ENCODE measurements at regions not wholly inside any gene's neighbourhood (a gene's known extent, or its start where the extent isn't known, plus 50 kb on each side); places are given as distances from the start of the nearest gene placed in this dataset.

GRCh38 chr5:162497455-162497854 lies 429.9 kb downstream of the GABRG2 start:
- intact Hi-C loops (cut with DNase I), result no loop called here
- Histone ChIP-seq H3K27ac (replicated peaks in 1 of 4) (no peak overlapping the region), H3K9me3 (no peaks in the 10 kb centered on the region), H3K4me3 (no peak overlapping the region), H3K27me3 (no peaks in the 10 kb centered on the region), H3K36me3 (no peaks in the 10 kb centered on the region), H3K4me1 (no peaks in the 10 kb centered on the region)
- TF ChIP-seq POLR2A (IDR thresholded peaks at IDR 0.05; ENCODE audit: low read depth) (no peak), CTCF (IDR thresholded peaks at IDR 0.05) (no peak), POLR2AphosphoS5 (IDR thresholded peaks at IDR 0.05) (no peak), EP300 (IDR thresholded peaks at IDR 0.05) (no peak)
- DNase-seq (ENCODE audit: extremely low spot score), result no peak
- WGBS, result 82% methylated on average over 3 of the region's 3 CpGs

GRCh38 chr5:162502780-162503179 lies 435.2 kb downstream of the GABRG2 start:
- no peaks in the 10 kb centered on the region for H3K27me3 ChIP-seq
- no peaks in the 10 kb centered on the region for H3K9me3 ChIP-seq
- no peaks in the 10 kb centered on the region for H3K4me1 ChIP-seq
- H3K36me3 ChIP-seq, result no peaks in the 10 kb centered on the region
- intact Hi-C loops (cut with DNase I), result no loop called here
- DNase-seq (ENCODE audit: extremely low spot score), result no peak
- WGBS, result 56% methylated on average over 3 of the region's 3 CpGs
- no peak for TF ChIP-seq POLR2AphosphoS5 (IDR thresholded peaks at IDR 0.05)
- H3K4me3 ChIP-seq, result no peak overlapping the region
- H3K27ac ChIP-seq (replicated peaks in 1 of 4), result no peak overlapping the region

DNA sequence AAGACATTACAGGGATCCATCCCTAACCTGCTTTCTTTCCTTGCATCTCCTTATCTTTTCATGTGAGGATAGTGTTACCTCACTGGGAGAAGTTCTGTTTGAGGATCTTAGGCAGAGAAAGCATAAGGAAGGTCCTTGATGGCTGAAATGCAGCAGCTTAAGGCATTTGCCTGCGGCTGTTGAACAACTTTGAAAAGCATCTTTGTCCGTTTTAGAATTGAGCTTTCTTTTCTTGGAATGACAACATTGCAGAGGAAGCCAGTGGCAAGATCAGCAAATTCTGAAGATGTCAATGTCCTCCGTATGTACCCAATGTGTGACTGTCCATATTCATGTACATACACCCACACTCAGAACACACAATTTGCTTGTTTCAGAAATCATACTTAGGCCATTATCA lies 436.2 kb downstream of the GABRG2 start:
- intact Hi-C loops (cut with DNase I), result no loop called here
- TF ChIP-seq CTCF (IDR thresholded peaks at IDR 0.05), result no peak
- TF ChIP-seq POLR2AphosphoS5 (IDR thresholded peaks at IDR 0.05), result no peak
- TF ChIP-seq EP300 (IDR thresholded peaks at IDR 0.05), result no peak
- TF ChIP-seq POLR2A (IDR thresholded peaks at IDR 0.05; ENCODE audit: low read depth), result no peak
- Histone ChIP-seq H3K4me3 (no peak overlapping the region), H3K36me3 (no peaks in the 10 kb centered on the region), H3K27me3 (no peaks in the 10 kb centered on the region), H3K27ac (replicated peaks in 1 of 4) (no peak overlapping the region), H3K4me1 (no peaks in the 10 kb centered on the region), H3K9me3 (no peaks in the 10 kb centered on the region)
- WGBS, result 78% methylated on average over 3 of the region's 3 CpGs
- DNase-seq (ENCODE audit: extremely low spot score), result no peak

DNA sequence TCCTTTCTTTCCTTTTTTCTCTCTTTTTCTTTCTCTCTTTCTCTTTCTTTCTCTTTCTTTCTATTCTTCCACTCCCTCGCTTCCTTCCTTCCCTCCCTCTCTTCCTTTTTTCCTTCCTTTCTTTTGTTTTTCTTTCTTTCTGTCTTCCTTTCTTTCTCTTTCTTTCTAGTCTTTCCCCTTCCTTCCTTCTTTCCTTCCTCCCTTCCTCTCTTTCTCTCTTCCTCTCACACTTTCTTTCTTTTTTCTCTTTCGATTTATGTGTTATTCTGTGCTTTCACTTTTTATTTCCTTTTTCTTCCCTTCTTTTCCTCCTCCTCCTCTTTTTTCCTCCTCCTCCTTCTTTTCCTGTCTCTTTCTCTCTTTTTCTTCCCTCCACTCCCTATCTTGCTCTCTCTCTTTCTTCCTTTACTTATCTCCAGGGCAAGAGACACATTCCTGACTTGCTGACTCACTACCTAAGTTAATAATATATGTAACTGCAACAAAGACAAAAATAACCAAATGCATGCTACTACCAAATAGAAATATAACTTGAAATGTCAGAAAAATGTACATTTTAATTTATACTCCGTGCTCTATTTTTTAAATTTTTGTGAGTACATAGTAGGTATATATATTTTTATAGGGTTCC lies 445.5 kb downstream of the GABRG2 start:
- 80% methylated on average over 3 of the region's 3 CpGs for WGBS
- Histone ChIP-seq H3K27ac (replicated peaks in 1 of 4) (no peak overlapping the region), H3K27me3 (no peaks in the 10 kb centered on the region), H3K9me3 (peaks cover 0 to 22% (median 7%) of the 10 kb centered on the region in 4 donors), H3K36me3 (no peaks in the 10 kb centered on the region), H3K4me3 (no peak overlapping the region), H3K4me1 (no peaks in the 10 kb centered on the region)
- no peak for DNase-seq (ENCODE audit: extremely low spot score)
- TF ChIP-seq POLR2A (IDR thresholded peaks at IDR 0.05; ENCODE audit: low read depth) (no peak), EP300 (IDR thresholded peaks at IDR 0.05) (no peak), POLR2AphosphoS5 (IDR thresholded peaks at IDR 0.05) (no peak), CTCF (IDR thresholded peaks at IDR 0.05) (no peak)
- intact Hi-C loops (cut with DNase I), result no loop called here

DNA sequence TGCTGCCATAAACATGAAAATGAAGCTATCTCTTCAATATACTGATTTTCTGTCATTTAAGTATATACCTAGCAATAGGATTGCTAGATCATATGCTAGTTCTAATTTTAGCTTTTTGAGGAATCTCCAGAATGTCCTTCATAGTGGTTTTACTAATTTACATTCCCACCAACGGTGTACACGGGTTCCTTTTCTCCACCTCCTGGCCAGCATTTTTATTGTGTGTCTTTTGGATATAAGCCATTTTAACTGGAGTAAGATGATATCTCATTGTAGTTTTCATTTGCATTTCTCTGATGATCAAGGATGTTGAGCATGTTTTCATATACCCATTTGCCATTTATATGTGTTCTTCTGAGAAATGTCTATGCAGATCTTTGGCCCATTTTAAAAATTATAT lies 446.5 kb downstream of the GABRG2 start:
- H3K4me1 ChIP-seq, result no peaks in the 10 kb centered on the region
- no peak for TF ChIP-seq EP300 (IDR thresholded peaks at IDR 0.05)
- TF ChIP-seq POLR2A (IDR thresholded peaks at IDR 0.05; ENCODE audit: low read depth), result no peak
- no peak for TF ChIP-seq POLR2AphosphoS5 (IDR thresholded peaks at IDR 0.05)
- TF ChIP-seq CTCF (IDR thresholded peaks at IDR 0.05), result no peak
- H3K27me3 ChIP-seq, result no peaks in the 10 kb centered on the region
- H3K36me3 ChIP-seq, result no peaks in the 10 kb centered on the region
- no peak overlapping the region for H3K4me3 ChIP-seq
- DNase-seq (ENCODE audit: extremely low spot score), result no peak
- H3K27ac ChIP-seq (replicated peaks in 1 of 4), result no peak overlapping the region
- WGBS, result 83% methylated on average over 2 of the region's 2 CpGs
- H3K9me3 ChIP-seq, result peaks cover 0 to 22% (median 8%) of the 10 kb centered on the region in 4 donors
- intact Hi-C loops (cut with DNase I), result no loop called here
